ENCODE measurements at regions not wholly inside any gene's neighbourhood (a gene's known extent, or its start where the extent isn't known, plus 50 kb on each side); places are given as distances from the start of the nearest gene placed in this dataset.

DNA sequence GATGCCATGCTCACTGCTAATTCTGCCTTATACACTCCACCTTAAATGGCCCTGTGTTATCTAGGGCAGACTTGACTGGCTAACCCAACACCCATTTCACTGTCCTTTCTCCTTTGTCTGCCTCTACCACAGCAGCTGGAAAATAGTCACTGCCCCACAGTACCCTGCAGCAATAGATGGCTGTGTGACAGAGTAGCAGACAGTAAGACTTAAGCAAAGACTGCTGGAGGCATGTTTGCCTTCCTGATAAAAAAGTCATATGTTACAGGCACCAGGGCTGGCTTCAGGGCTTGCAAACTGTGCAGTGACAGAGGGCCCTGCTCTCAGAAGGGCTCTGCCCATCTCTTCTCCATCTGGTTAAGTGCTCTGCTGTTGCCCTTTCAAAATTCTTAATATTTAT lies 332.6 kb upstream of the GHITM start:
- TF ChIP-seq POLR2A (IDR thresholded peaks at IDR 0.05): no peak
- TF ChIP-seq, protein P1, sequence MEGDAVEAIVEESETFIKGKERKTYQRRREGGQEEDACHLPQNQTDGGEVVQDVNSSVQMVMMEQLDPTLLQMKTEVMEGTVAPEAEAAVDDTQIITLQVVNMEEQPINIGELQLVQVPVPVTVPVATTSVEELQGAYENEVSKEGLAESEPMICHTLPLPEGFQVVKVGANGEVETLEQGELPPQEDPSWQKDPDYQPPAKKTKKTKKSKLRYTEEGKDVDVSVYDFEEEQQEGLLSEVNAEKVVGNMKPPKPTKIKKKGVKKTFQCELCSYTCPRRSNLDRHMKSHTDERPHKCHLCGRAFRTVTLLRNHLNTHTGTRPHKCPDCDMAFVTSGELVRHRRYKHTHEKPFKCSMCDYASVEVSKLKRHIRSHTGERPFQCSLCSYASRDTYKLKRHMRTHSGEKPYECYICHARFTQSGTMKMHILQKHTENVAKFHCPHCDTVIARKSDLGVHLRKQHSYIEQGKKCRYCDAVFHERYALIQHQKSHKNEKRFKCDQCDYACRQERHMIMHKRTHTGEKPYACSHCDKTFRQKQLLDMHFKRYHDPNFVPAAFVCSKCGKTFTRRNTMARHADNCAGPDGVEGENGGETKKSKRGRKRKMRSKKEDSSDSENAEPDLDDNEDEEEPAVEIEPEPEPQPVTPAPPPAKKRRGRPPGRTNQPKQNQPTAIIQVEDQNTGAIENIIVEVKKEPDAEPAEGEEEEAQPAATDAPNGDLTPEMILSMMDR (IDR thresholded peaks at IDR 0.05): no peak
